GM10248 (cell line): ENCODE measurements at regions not wholly inside any gene's neighbourhood (a gene's known extent, or its start where the extent isn't known, plus 50 kb on each side); places are given as distances from the start of the nearest gene placed in this dataset.

Experiments used
- CTCF ChIA-PET: fragments of 300-600 bp; sonication (Branson Sonifier 250); formaldehyde crosslinking; extraction: SDS; loops from one replicate; lab custom pipeline; 2021; ENCODE audit warnings: antibody characterized with exemption; lab: Yijun Ruan, JAX
- POLR2A ChIA-PET: fragments of 350-650 bp; sonication (Branson Sonifier 250); formaldehyde crosslinking; extraction: SDS; loops from one replicate; lab custom pipeline; 2020; ENCODE audit warnings: antibody characterized with exemption; lab: Yijun Ruan, JAX
- DNase-seq: peaks from one replicate; pipeline ENCODE4 v3.0.0; 2012; ENCODE audit errors: extremely low spot score
- CTCF ChIP-seq: IDR thresholded peaks from 2 replicates; pipeline ENCODE4 v1.5.1; 2012; ENCODE audit warnings: mild to moderate bottlenecking, low read depth; ENCODE audit errors: extremely low read depth, missing control alignments, control extremely low read depth

- CTCF ChIA-PET: no interaction called here
- no peak for DNase-seq
- POLR2A ChIA-PET: no interaction called here
- TF ChIP-seq CTCF: no peak
Measured at GRCh38 chrX:45889471-45889870, 655.8 kb downstream of the ZNF674 start.

- ChIA-PET POLR2A (no interaction called here), CTCF (no interaction called here)
- DNase-seq: no peak
- no peak for TF ChIP-seq CTCF
Measured at GRCh38 chrX:45888518-45888917, 656.7 kb downstream of the ZNF674 start.

GRCh38 chrX:45885931-45886330, 659.3 kb downstream of the ZNF674 start:
- no peak for DNase-seq
- CTCF ChIA-PET: no interaction called here
- TF ChIP-seq CTCF: no peak
- POLR2A ChIA-PET: no interaction called here

GRCh38 chrX:45879512-45879911, 665.7 kb downstream of the ZNF674 start:
- POLR2A ChIA-PET: no interaction called here
- DNase-seq: no peak
- CTCF ChIA-PET: no interaction called here
- TF ChIP-seq CTCF: no peak

GRCh38 chrX:45876206-45876605, 669.0 kb downstream of the ZNF674 start:
- no peak for TF ChIP-seq CTCF
- no peak for DNase-seq
- POLR2A ChIA-PET: no interaction called here
- CTCF ChIA-PET: no interaction called here

- ChIA-PET CTCF (no interaction called here), POLR2A (no interaction called here)
- DNase-seq: no peak
Measured at GRCh38 chrX:45873781-45874180, 671.4 kb downstream of the ZNF674 start.

More at GRCh38 chrX:45873781-45874180, 671.4 kb downstream of the ZNF674 start:
- no peak for TF ChIP-seq CTCF
